NCI-H345 treated with DMSO at 0.1 percent for 48 hours (cell line): ENCODE measurements at regions not wholly inside any gene's neighbourhood (a gene's known extent, or its start where the extent isn't known, plus 50 kb on each side); places are given as distances from the start of the nearest gene placed in this dataset.
"Not testable (repeated sequence)": the region's sequence is repeated elsewhere in the genome, so short reads cannot be mapped to it uniquely, and the experiment has no call there.

ENCODE experiments used
- DNase-seq: peaks from one replicate; lab custom pipeline; 2025; ENCODE audit not compliant: unreplicated experiment; lab: John Stamatoyannopoulos, UW

- no peak for DNase-seq
Observed at GRCh38 chr9:135173066-135173465, 85.6 kb downstream of the OLFM1 start.

- no peak for DNase-seq
Observed at GRCh38 chr9:135174248-135174647, 86.8 kb downstream of the OLFM1 start.

- no peak for DNase-seq
Observed at GRCh38 chr9:135174981-135175380, 87.5 kb downstream of the OLFM1 start.

- DNase-seq = no peak
Observed at GRCh38 chr9:135176284-135176683, 88.8 kb downstream of the OLFM1 start.

- not testable (repeated sequence) for DNase-seq
Observed at GRCh38 chr9:135177562-135177961, 90.1 kb downstream of the OLFM1 start.

- no peak for DNase-seq
Observed at GRCh38 chr9:135178498-135178897, 91.0 kb downstream of the OLFM1 start.

GRCh38 chr9:135179041-135179440, 91.6 kb downstream of the OLFM1 start:
- DNase-seq = no peak

GRCh38 chr9:135179976-135180375, 92.5 kb downstream of the OLFM1 start:
- DNase-seq = no peak

GRCh38 chr9:135180586-135180985, 93.1 kb downstream of the OLFM1 start:
- DNase-seq = no peak

- DNase-seq = no peak
Observed at GRCh38 chr9:135181336-135181735, 93.9 kb downstream of the OLFM1 start.

GRCh38 chr9:135181841-135182240, 94.4 kb downstream of the OLFM1 start:
- not testable (repeated sequence) for DNase-seq

GRCh38 chr9:135183069-135183468, 95.6 kb downstream of the OLFM1 start:
- no peak for DNase-seq

- DNase-seq = no peak
Observed at GRCh38 chr9:135183528-135184180, 96.2 kb downstream of the OLFM1 start.

- DNase-seq = no peak
Observed at GRCh38 chr9:135184181-135185053, 96.9 kb downstream of the OLFM1 start.

GRCh38 chr9:135185060-135185459, 97.6 kb downstream of the OLFM1 start:
- no peak for DNase-seq

GRCh38 chr9:135186248-135187164, 99.0 kb downstream of the OLFM1 start:
- DNase-seq = no peak

- DNase-seq = no peak
Observed at GRCh38 chr9:135187365-135187764, 99.9 kb downstream of the OLFM1 start.

- no peak for DNase-seq
Observed at GRCh38 chr9:135188681-135189151, 101.2 kb downstream of the OLFM1 start.

- no peak for DNase-seq
Observed at GRCh38 chr9:135189497-135189896, 102.0 kb downstream of the OLFM1 start.

GRCh38 chr9:135190789-135191577, 103.5 kb downstream of the OLFM1 start:
- DNase-seq = no peak
